Inflammatory macrophage treated with lipopolysaccharide for 4 hours (primary cell): ENCODE measurements at regions not wholly inside any gene's neighbourhood (a gene's known extent, or its start where the extent isn't known, plus 50 kb on each side); places are given as distances from the start of the nearest gene placed in this dataset.
"Not testable (repeated sequence)": the region's sequence is repeated elsewhere in the genome, so short reads cannot be mapped to it uniquely, and the experiment has no call there.

Experiments
- DNase-seq: peaks from one replicate; pipeline ENCODE4 v3.0.0-alpha.2; 2020

- not testable (repeated sequence) for DNase-seq
Measured at GRCh38 chr4:121616449-121616848, 80.3 kb downstream of the ANXA5 start.

- DNase-seq, result no peak
Measured at GRCh38 chr4:121614101-121614500, 82.7 kb downstream of the ANXA5 start.

- no peak for DNase-seq
Measured at GRCh38 chr4:121599049-121599448, 97.7 kb downstream of the ANXA5 start.

- DNase-seq, result no peak
Measured at GRCh38 chr4:121597346-121597934, 99.3 kb downstream of the ANXA5 start.

- DNase-seq, result no peak
Measured at GRCh38 chr4:121594796-121595526, 101.8 kb downstream of the ANXA5 start.

GRCh38 chr4:121593760-121594159 is 103.0 kb downstream of the ANXA5 start:
- no peak for DNase-seq

GRCh38 chr4:121592257-121592656 is 104.5 kb downstream of the ANXA5 start:
- DNase-seq, result not testable (repeated sequence)

- no peak for DNase-seq
Measured at GRCh38 chr4:121584836-121585235, 111.9 kb downstream of the ANXA5 start.

GRCh38 chr4:121583396-121583795 is 113.4 kb downstream of the ANXA5 start:
- no peak for DNase-seq

GRCh38 chr4:121582296-121582695 is 114.5 kb downstream of the ANXA5 start:
- no peak for DNase-seq

GRCh38 chr4:121575392-121575791 is 121.4 kb downstream of the ANXA5 start:
- not testable (repeated sequence) for DNase-seq

GRCh38 chr4:121574618-121575017 is 122.2 kb downstream of the ANXA5 start:
- no peak for DNase-seq

- no peak for DNase-seq
Measured at GRCh38 chr4:121567748-121568147, 129.0 kb downstream of the ANXA5 start.

GRCh38 chr4:121564840-121565375 is 131.9 kb downstream of the ANXA5 start:
- no peak for DNase-seq

GRCh38 chr4:121562811-121563210 is 134.0 kb downstream of the ANXA5 start:
- no peak for DNase-seq

- DNase-seq, result no peak
Measured at GRCh38 chr4:121555315-121556107, 141.3 kb downstream of the ANXA5 start.

GRCh38 chr4:121554382-121554781 is 142.4 kb downstream of the ANXA5 start:
- no peak for DNase-seq

GRCh38 chr4:121551881-121552280 is 144.9 kb downstream of the ANXA5 start:
- DNase-seq, result no peak

GRCh38 chr4:121551271-121551670 is 145.5 kb downstream of the ANXA5 start:
- DNase-seq, result no peak

GRCh38 chr4:121541696-121542095 is 155.1 kb downstream of the ANXA5 start:
- no peak for DNase-seq

GRCh38 chr4:121535351-121535750 is 154.5 kb upstream of the QRFPR start:
- DNase-seq, result no peak

GRCh38 chr4:121534187-121534586 is 153.4 kb upstream of the QRFPR start:
- DNase-seq, result no peak

GRCh38 chr4:121526509-121526908 is 145.7 kb upstream of the QRFPR start:
- DNase-seq, result no peak
